GM12878 (cell line): ENCODE measurements at regions not wholly inside any gene's neighbourhood (a gene's known extent, or its start where the extent isn't known, plus 50 kb on each side); places are given as distances from the start of the nearest gene placed in this dataset.
A peak's percentile ranks its signal among the peaks of the same experiment; 100 is the strongest.

ENCODE experiments used
- ATF3 ChIP-seq: IDR thresholded peaks from 2 replicates; pipeline ENCODE4 v1.6.1; 2011; ENCODE audit warnings: low read depth, mild to moderate bottlenecking, low read length, moderate library complexity, borderline replicate concordance; ENCODE audit errors: extremely low read depth
- BACH1 ChIP-seq: fragments of 450-650 bp; IDR thresholded peaks from 2 replicates; pipeline ENCODE4 v1.6.1; 2017; ENCODE audit warnings: mild to moderate bottlenecking, borderline replicate concordance
- BMI1 ChIP-seq: fragments of 450-650 bp; IDR thresholded peaks from 2 replicates; pipeline ENCODE4 v1.6.1; 2016; ENCODE audit warnings: mild to moderate bottlenecking, moderate library complexity, borderline replicate concordance
- FOS ChIP-seq: IDR thresholded peaks from 3 replicates; pipeline ENCODE4 v1.6.1; 2011; ENCODE audit warnings: borderline replicate concordance; ENCODE audit not compliant: insufficient read length; ENCODE audit errors: extremely low read depth
- HDAC2 ChIP-seq: fragments of 200-600 bp; sonication (generic); IDR thresholded peaks from 2 replicates; pipeline ENCODE4 v1.6.1; 2017
- HDAC6 ChIP-seq: fragments of 200-600 bp; sonication (generic); IDR thresholded peaks from one replicate; pipeline ENCODE4 v1.8.0; 2017; ENCODE audit warnings: antibody characterized with exemption; ENCODE audit not compliant: unreplicated experiment
- KAT2A ChIP-seq: conservative IDR thresholded peaks from 2 replicates; pipeline ENCODE4 v1.6.1; 2011; ENCODE audit warnings: low read depth, low read length; ENCODE audit not compliant: control insufficient read depth
- RELB ChIP-seq: fragments of 450-650 bp; IDR thresholded peaks from 2 replicates; pipeline ENCODE4 v1.6.1; 2017; ENCODE audit warnings: low read depth, mild to moderate bottlenecking, moderate library complexity
- SIN3A ChIP-seq: IDR thresholded peaks from 2 replicates; pipeline ENCODE4 v1.6.1; 2012; ENCODE audit warnings: low read depth, low read length, improper control_type of control experiment
- SIX5 ChIP-seq: IDR thresholded peaks from 2 replicates; pipeline ENCODE4 v1.6.1; 2011; ENCODE audit warnings: mild to moderate bottlenecking, low read depth, low read length, moderate library complexity; ENCODE audit not compliant: severe bottlenecking
- SP1 ChIP-seq: IDR thresholded peaks from one replicate; pipeline ENCODE4 v1.6.1; 2011; ENCODE audit warnings: low read depth, low read length
- STAT1 ChIP-seq: fragments of 450-650 bp; conservative IDR thresholded peaks from 2 replicates; pipeline ENCODE4 v1.6.1; 2014; ENCODE audit warnings: antibody characterized with exemption, mild to moderate bottlenecking
- SUPT20H ChIP-seq: IDR thresholded peaks from 2 replicates; pipeline ENCODE4 v1.6.1; 2011; ENCODE audit warnings: low read depth, mild to moderate bottlenecking, low read length, moderate library complexity, borderline replicate concordance; ENCODE audit not compliant: control insufficient read depth
- TBL1XR1 ChIP-seq: IDR thresholded peaks from 2 replicates; pipeline ENCODE4 v1.6.1; 2012; ENCODE audit warnings: low read depth, low read length, improper control_type of control experiment
- WRNIP1 ChIP-seq: IDR thresholded peaks from 2 replicates; pipeline ENCODE4 v1.6.1; 2011; ENCODE audit warnings: low read depth, low read length, improper control_type of control experiment, borderline replicate concordance
- TF ChIP-seq, protein P1 (sequence below): fragments of 450-650 bp; IDR thresholded peaks from 2 replicates; pipeline ENCODE4 v1.6.1; 2016; ENCODE audit warnings: mild to moderate bottlenecking, moderate library complexity, borderline replicate concordance
- TF ChIP-seq, protein P2 (sequence below): fragments of 450-650 bp; IDR thresholded peaks from 2 replicates; pipeline ENCODE4 v1.6.1; 2017; ENCODE audit warnings: mild to moderate bottlenecking, moderate library complexity
- TF ChIP-seq, protein P3 (sequence below): fragments of 450-650 bp; IDR thresholded peaks from 2 replicates; pipeline ENCODE4 v1.6.1; 2014; ENCODE audit warnings: mild to moderate bottlenecking

GRCh38 chr6:1554476-1555310, 55.0 kb upstream of the FOXC1 start (continued):
- TF ChIP-seq, protein P1, sequence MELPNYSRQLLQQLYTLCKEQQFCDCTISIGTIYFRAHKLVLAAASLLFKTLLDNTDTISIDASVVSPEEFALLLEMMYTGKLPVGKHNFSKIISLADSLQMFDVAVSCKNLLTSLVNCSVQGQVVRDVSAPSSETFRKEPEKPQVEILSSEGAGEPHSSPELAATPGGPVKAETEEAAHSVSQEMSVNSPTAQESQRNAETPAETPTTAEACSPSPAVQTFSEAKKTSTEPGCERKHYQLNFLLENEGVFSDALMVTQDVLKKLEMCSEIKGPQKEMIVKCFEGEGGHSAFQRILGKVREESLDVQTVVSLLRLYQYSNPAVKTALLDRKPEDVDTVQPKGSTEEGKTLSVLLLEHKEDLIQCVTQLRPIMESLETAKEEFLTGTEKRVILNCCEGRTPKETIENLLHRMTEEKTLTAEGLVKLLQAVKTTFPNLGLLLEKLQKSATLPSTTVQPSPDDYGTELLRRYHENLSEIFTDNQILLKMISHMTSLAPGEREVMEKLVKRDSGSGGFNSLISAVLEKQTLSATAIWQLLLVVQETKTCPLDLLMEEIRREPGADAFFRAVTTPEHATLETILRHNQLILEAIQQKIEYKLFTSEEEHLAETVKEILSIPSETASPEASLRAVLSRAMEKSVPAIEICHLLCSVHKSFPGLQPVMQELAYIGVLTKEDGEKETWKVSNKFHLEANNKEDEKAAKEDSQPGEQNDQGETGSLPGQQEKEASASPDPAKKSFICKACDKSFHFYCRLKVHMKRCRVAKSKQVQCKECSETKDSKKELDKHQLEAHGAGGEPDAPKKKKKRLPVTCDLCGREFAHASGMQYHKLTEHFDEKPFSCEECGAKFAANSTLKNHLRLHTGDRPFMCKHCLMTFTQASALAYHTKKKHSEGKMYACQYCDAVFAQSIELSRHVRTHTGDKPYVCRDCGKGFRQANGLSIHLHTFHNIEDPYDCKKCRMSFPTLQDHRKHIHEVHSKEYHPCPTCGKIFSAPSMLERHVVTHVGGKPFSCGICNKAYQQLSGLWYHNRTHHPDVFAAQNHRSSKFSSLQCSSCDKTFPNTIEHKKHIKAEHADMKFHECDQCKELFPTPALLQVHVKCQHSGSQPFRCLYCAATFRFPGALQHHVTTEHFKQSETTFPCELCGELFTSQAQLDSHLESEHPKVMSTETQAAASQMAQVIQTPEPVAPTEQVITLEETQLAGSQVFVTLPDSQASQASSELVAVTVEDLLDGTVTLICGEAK, result no peak
- 0 out of 2 replicates have a peak, but pooled peaks have one; percentile 15 for TF ChIP-seq BMI1
- TF ChIP-seq, protein P2, sequence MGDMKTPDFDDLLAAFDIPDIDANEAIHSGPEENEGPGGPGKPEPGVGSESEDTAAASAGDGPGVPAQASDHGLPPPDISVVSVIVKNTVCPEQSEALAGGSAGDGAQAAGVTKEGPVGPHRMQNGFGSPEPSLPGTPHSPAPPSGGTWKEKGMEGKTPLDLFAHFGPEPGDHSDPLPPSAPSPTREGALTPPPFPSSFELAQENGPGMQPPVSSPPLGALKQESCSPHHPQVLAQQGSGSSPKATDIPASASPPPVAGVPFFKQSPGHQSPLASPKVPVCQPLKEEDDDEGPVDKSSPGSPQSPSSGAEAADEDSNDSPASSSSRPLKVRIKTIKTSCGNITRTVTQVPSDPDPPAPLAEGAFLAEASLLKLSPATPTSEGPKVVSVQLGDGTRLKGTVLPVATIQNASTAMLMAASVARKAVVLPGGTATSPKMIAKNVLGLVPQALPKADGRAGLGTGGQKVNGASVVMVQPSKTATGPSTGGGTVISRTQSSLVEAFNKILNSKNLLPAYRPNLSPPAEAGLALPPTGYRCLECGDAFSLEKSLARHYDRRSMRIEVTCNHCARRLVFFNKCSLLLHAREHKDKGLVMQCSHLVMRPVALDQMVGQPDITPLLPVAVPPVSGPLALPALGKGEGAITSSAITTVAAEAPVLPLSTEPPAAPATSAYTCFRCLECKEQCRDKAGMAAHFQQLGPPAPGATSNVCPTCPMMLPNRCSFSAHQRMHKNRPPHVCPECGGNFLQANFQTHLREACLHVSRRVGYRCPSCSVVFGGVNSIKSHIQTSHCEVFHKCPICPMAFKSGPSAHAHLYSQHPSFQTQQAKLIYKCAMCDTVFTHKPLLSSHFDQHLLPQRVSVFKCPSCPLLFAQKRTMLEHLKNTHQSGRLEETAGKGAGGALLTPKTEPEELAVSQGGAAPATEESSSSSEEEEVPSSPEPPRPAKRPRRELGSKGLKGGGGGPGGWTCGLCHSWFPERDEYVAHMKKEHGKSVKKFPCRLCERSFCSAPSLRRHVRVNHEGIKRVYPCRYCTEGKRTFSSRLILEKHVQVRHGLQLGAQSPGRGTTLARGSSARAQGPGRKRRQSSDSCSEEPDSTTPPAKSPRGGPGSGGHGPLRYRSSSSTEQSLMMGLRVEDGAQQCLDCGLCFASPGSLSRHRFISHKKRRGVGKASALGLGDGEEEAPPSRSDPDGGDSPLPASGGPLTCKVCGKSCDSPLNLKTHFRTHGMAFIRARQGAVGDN, result 0 out of 2 replicates have a peak, but pooled peaks have one; percentile 61
- TF ChIP-seq SUPT20H, result no peak
- TF ChIP-seq SIX5, result no peak
- TF ChIP-seq SIN3A, result no peak
- TF ChIP-seq HDAC6, result no peak
- no peak for TF ChIP-seq WRNIP1
- TF ChIP-seq BACH1, result no peak
- TF ChIP-seq, protein P3, sequence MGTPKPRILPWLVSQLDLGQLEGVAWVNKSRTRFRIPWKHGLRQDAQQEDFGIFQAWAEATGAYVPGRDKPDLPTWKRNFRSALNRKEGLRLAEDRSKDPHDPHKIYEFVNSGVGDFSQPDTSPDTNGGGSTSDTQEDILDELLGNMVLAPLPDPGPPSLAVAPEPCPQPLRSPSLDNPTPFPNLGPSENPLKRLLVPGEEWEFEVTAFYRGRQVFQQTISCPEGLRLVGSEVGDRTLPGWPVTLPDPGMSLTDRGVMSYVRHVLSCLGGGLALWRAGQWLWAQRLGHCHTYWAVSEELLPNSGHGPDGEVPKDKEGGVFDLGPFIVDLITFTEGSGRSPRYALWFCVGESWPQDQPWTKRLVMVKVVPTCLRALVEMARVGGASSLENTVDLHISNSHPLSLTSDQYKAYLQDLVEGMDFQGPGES, result no peak
- no peak for TF ChIP-seq SP1
- no peak for TF ChIP-seq HDAC2
- no peak for TF ChIP-seq FOS
- no peak for TF ChIP-seq STAT1
- peak; percentile 70 for TF ChIP-seq TBL1XR1
- no peak for TF ChIP-seq KAT2A
- peak; percentile 30; the same call in 1 of the 2 replicates for TF ChIP-seq RELB
- no peak for TF ChIP-seq ATF3
